Stimulated activated CD4-positive, alpha-beta T cell treated with anti-CD3 and anti-CD28 coated beads, Interleukin-4, amount 100 ng/mL, for 4 hours (primary cell): ENCODE measurements at regions not wholly inside any gene's neighbourhood (a gene's known extent, or its start where the extent isn't known, plus 50 kb on each side); places are given as distances from the start of the nearest gene placed in this dataset.

Experiments used
- DNase-seq, 2 experiments: peaks; one replicate each; pipeline ENCODE4 v3.0.0-alpha.2; 2020

- DNase-seq = no peak
Observed at GRCh38 chr4:1522606-1523005, 116.4 kb upstream of the NKX1-1 start.

- no peak for DNase-seq
Observed at GRCh38 chr4:1521821-1522361, 115.6 kb upstream of the NKX1-1 start.

- DNase-seq = peak in 1 of 2 experiments; percentile 25
Observed at GRCh38 chr4:1520795-1521576, 114.7 kb upstream of the NKX1-1 start.

- DNase-seq = no peak
Observed at GRCh38 chr4:1519787-1520661, 113.8 kb upstream of the NKX1-1 start.

- no peak for DNase-seq
Observed at GRCh38 chr4:1518997-1519700, 112.9 kb upstream of the NKX1-1 start.

GRCh38 chr4:1517592-1518411 lies 111.6 kb upstream of the NKX1-1 start:
- DNase-seq = no peak

GRCh38 chr4:1516881-1517480 lies 110.7 kb upstream of the NKX1-1 start:
- no peak for DNase-seq

GRCh38 chr4:1516261-1516660 lies 110.0 kb upstream of the NKX1-1 start:
- no peak for DNase-seq

GRCh38 chr4:1515763-1516162 lies 109.5 kb upstream of the NKX1-1 start:
- no peak for DNase-seq

- no peak for DNase-seq
Observed at GRCh38 chr4:1515156-1515555, 108.9 kb upstream of the NKX1-1 start.

GRCh38 chr4:1514612-1515011 lies 108.4 kb upstream of the NKX1-1 start:
- DNase-seq = no peak

- no peak for DNase-seq
Observed at GRCh38 chr4:1513936-1514483, 107.8 kb upstream of the NKX1-1 start.

GRCh38 chr4:1512738-1513660 lies 106.8 kb upstream of the NKX1-1 start:
- DNase-seq = peak; percentile 34 to 64

- no peak for DNase-seq
Observed at GRCh38 chr4:1512051-1512737, 106.0 kb upstream of the NKX1-1 start.

GRCh38 chr4:1511441-1512041 lies 105.3 kb upstream of the NKX1-1 start:
- DNase-seq = peak in 1 of 2 experiments; percentile 8

GRCh38 chr4:1510931-1511330 lies 104.7 kb upstream of the NKX1-1 start:
- DNase-seq = no peak

GRCh38 chr4:1509366-1509765 lies 103.1 kb upstream of the NKX1-1 start:
- no peak for DNase-seq

GRCh38 chr4:1508161-1509160 lies 102.2 kb upstream of the NKX1-1 start:
- DNase-seq = no peak
